GM19438 (cell line): ENCODE measurements at regions not wholly inside any gene's neighbourhood (a gene's known extent, or its start where the extent isn't known, plus 50 kb on each side); places are given as distances from the start of the nearest gene placed in this dataset.

Experiments
- ATAC-seq: cut with Tn5 transposase; IDR thresholded peaks from one replicate; pipeline ENCODE4 v1.9.1; 2021; ENCODE audit warnings: low read depth; ENCODE audit not compliant: unreplicated experiment

GRCh38 chr11:109552376-109552775, 130.4 kb downstream of the C11orf87 start:
- no peak for ATAC-seq

- ATAC-seq, result no peak
Measured at GRCh38 chr11:109553284-109553683, 131.3 kb downstream of the C11orf87 start.

DNA sequence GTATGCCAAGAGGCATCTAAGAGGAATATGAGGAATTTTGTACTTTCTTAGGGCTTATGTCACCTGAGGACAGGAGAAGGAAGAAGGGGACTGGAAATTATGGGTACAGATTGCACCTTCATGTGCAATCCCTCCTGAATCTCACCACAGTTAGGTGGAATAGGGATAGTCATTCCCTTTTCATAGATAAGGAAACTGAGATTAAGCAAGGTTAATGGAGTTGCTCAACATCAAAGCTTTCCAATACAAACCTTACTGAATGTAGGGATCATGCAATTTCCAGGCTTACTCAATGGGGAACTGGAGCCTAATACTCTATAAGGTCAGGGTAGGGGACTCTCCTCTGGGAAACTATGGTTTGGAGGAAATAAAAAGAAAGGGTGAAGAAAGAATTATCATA, 133.0 kb downstream of the C11orf87 start:
- no peak for ATAC-seq

- ATAC-seq, result no peak
Measured at GRCh38 chr11:109564241-109564640, 142.3 kb downstream of the C11orf87 start.

GRCh38 chr11:109582470-109582869, 160.5 kb downstream of the C11orf87 start:
- ATAC-seq, result no peak

DNA sequence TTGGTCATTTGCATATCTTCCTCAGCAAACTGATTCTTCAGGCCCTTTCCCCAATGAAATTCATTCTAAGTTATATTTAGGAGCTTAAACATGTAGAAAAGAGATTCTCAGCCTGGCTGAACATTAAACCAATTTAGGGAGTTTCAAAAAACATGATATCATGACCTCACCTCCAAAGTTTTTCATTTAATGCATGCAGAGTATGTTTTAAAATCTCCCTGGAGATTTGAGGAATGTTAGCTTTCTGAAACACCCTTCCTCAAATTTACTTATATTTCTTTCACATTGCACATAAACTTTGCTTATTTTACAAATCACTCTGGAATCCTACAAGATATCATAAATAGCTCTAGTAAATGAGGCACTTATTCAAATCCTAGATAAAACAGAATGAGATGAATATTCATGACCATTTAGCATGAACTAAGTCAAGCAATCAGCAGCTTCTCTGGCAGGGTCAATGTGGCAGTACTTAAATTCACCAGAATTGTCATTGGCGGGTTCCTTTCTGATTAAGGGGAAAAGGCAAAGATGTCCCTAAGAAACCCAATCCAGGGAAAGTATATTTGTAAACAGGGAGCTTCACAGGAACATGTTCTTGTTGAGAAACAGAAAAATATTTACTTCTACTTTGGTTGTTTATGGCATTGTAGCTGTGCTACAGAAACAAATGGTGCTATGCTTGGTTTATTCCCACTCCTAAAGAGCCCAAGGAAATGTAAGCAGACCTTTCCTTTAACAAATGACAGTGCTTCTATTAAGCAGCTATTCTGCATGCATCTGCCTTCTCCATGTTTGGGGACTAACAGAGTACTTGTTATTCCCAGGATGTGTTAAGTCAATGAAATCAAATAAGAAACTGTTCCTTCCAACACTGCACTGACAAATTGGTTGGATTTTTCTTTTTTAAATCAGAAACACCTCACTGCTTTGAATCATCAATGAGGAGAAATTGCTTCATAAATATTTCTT, 162.3 kb downstream of the C11orf87 start:
- no peak for ATAC-seq

- ATAC-seq, result no peak
Measured at GRCh38 chr11:109586789-109587188, 164.8 kb downstream of the C11orf87 start.

- ATAC-seq, result no peak
Measured at GRCh38 chr11:109590782-109591181, 168.8 kb downstream of the C11orf87 start.

- no peak for ATAC-seq
Measured at GRCh38 chr11:109597336-109597735, 175.3 kb downstream of the C11orf87 start.

DNA sequence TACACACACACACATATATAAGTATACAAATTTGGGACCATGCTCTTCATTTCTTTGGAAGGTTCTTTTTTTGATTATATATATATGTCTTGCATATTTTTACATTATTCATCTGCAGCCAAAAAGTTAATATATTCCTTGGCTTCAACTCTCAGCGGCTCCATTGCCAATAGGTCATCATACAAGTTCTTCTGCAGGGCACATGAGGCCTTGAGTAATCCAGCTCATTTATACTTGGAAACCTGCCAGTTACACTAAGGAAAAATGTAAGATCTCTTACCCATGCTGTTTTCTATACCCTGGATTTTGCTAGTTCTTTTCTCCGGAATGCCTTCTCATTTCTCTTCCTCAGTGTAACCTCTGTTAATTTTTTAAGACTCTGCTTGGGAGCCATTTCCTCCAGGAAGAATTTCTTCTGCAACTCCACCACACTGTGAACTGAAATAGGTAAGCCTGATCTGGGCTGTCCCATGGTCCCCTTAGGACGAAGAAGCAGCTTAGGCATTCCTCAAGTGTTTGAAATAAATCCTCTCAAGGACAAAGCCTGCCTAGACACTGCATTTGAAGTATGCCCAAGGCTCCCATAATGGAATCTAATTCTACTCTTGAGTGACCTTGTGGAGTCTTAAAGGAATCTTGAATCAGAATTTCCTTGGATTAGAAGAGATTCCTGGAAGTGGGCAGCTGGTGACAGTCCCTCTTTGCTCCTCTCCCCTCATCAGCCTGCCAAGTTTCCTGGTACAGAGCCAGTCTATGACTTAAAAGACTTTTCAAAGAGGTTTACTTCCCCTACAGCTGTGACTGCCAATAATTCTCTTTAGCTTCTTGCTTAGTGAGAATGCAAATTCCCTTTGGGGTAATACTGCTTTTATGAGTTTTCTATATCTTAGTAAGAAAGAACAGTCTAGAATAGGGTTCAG, 182.8 kb downstream of the C11orf87 start:
- no peak for ATAC-seq

DNA sequence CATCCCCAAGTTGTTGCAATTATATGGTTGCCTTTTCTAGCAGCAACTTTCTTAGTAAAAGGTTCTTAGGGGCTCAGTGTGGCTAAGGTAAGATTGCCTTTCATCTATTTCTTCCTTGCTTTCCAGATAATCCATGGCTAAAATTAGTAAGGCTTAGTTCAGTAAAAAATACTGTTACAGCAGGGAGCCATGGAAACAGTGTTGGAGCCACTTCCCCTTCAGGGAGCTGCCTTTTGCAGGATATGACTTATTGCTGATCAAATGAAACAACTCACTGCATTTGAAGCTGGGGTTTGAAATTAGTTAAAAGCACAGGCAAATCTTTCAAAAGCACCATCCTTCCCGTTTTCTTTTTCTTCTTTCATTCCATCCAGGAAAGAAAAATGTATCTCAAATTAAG, 184.3 kb downstream of the C11orf87 start:
- ATAC-seq, result no peak

DNA sequence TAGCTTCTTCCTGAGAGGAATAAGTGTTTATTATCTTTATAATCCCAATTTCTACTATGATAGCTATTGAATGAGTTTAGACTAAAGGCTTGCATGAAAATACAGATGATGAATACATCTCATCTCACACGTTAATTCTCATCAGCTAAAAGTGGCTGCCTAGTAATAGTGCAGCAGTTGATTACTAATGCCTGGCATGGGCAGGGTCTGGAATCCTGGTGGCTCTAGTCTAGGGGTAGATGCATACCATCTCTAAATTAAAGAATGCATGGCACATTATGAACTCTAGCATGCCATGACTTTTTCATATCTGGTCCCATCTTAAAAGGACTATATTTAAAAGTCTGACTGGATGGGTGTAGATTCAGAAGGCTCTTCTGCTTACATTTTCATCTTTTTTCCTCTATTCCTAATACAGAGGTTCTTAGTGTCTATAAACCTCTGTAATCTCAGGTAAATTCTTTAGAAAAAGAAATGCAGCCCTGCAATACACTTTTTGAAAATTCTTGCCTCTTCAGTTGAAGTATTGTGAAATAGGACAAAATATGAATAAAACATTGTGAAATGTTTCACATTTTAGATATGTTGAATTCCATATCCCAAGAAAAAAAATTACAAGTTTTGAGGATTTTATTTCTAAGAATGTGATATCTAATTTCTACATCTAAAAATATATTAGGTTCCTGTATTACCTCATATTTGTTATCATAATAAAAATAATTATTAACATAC, 187.6 kb downstream of the C11orf87 start:
- ATAC-seq, result no peak

- ATAC-seq, result no peak
Measured at GRCh38 chr11:109612496-109612895, 190.5 kb downstream of the C11orf87 start.

GRCh38 chr11:109619498-109619897, 197.5 kb downstream of the C11orf87 start:
- no peak for ATAC-seq

DNA sequence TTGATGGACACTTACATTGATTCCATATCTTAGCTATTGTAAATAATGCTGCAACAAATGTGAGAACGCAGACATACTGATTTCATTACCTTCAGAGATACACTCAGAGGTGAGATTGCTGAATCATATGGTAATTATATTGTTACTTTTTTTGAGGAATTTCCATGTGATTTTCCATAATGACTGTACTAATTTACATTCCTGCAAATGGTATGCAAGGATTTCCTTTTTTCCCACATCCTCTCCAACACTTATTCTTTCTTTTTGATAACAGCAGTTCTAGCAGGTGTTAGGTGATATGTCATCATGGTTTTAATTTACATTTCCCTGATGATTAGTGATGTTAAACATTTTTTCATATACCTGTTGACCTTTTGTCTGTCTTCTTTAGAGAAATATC, 207.7 kb downstream of the C11orf87 start:
- ATAC-seq, result no peak

GRCh38 chr11:109641549-109641948, 219.6 kb downstream of the C11orf87 start:
- ATAC-seq, result no peak

GRCh38 chr11:109644152-109644551, 222.2 kb downstream of the C11orf87 start:
- no peak for ATAC-seq

- ATAC-seq, result no peak
Measured at GRCh38 chr11:109648804-109649203, 226.8 kb downstream of the C11orf87 start.

- ATAC-seq, result no peak
Measured at GRCh38 chr11:109654091-109654490, 232.1 kb downstream of the C11orf87 start.

DNA sequence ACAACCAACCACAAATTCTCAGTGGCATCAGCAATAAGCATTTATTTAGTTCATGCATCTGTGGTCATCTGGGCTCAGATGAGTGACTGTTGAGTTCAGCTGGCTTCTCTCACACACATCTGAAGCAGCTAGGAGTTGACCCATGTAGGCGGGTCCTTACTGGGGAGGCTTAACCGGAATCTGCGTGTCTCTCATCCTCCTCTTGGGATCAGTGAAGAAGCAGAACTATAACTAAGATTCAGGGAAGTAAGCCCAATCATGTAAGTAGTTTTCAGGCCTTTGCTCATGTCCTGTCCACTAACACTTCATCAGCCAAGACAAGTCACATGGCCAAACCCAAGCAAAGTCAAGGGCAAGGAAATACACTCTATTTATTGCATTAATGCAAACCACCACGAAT, 236.2 kb downstream of the C11orf87 start:
- ATAC-seq, result no peak

DNA sequence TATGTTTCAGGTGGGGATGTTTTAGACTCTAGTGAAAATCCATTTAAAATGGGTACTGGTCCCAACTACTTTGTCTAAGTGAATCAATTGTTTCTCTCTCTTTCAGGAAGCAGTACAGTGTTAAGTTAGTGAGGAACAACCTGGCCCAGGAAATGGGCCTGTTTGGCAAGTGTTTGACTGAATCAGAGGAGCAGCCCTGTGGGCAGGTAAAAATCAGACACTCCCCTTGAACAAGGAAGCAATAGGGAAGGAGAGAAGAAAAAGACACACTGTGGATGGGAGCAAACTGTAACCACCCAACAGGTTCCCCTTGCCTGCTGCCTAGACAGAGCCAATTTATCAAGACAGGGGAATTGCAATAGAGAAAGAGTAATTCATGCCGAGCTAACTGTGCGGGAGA, 245.7 kb downstream of the C11orf87 start:
- ATAC-seq, result no peak
